Tibial nerve (tissue), 4 donors: ENCODE measurements at regions not wholly inside any gene's neighbourhood (a gene's known extent, or its start where the extent isn't known, plus 50 kb on each side); places are given as distances from the start of the nearest gene placed in this dataset.

Source experiments
- DNase-seq, 2 donors: peaks; one replicate each; pipeline ENCODE4 v3.0.0-alpha.2; 2019; ENCODE audit warnings: low spot score in 2 of 2
- H3K27ac ChIP-seq, 4 donors: fragments of 200-600 bp; sonication (generic) in 3 of 4; one replicate each; pipeline ENCODE4 v1.5.1; 2017 to 2019; ENCODE audit warnings: mild to moderate bottlenecking in 1 of 4
- H3K27me3 ChIP-seq, 2 donors: fragments of 200-600 bp; sonication (generic) in 1 of 2; one replicate each; pipeline versions ENCODE4 v1.5.1 to v1.6.0; 2017 to 2019
- H3K36me3 ChIP-seq, 3 donors: fragments of 200-600 bp; sonication (generic); one replicate each; pipeline ENCODE4 v1.5.1; 2018 to 2019
- H3K4me1 ChIP-seq, 4 donors: fragments of 200-600 bp; sonication (generic) in 3 of 4; one replicate each; pipeline ENCODE4 v1.5.1; 2017 to 2019
- H3K4me3 ChIP-seq, 4 donors: fragments of 200-600 bp; sonication (generic) in 3 of 4; one replicate each; pipeline ENCODE4 v1.5.1; 2017 to 2019; ENCODE audit warnings: mild to moderate bottlenecking in 1 of 4, moderate library complexity in 1 of 4
- H3K9me3 ChIP-seq, 4 donors: fragments of 200-600 bp; sonication (generic) in 3 of 4; one replicate each; pipeline ENCODE4 v1.5.1; 2017 to 2019
- CTCF ChIP-seq, 5 experiments: fragments of 200-600 bp in 3 of 5; fragments of 450-650 bp in 2 of 5; sonication (generic) in 3 of 5; IDR thresholded peaks; one replicate each; pipeline ENCODE4 v1.5.1; 2016 to 2019; ENCODE audit warnings: antibody characterized with exemption in 5 of 5, mild to moderate bottlenecking in 3 of 5, moderate library complexity in 2 of 5
- EP300 ChIP-seq, 2 donors: sonication (generic); formaldehyde crosslinking; IDR thresholded peaks; one replicate each; pipeline ENCODE4 v1.6.1; 2017; ENCODE audit warnings: antibody characterized with exemption in 2 of 2, mild to moderate bottlenecking in 1 of 2
- POLR2A ChIP-seq, 2 donors: fragments of 450-650 bp; IDR thresholded peaks; one replicate each; pipeline ENCODE4 v1.6.1; 2017; ENCODE audit warnings: antibody characterized with exemption in 2 of 2, mild to moderate bottlenecking in 2 of 2, moderate library complexity in 2 of 2
- WGBS, 2 donors: methylation state at CpG; one replicate each; pipeline ENCODE4 v1.1.5; 2018; 5-methylcytosine and 5-hydroxymethylcytosine counted together

GRCh38 chr13:93003531-93003930, 223.1 kb upstream of the GPC6 start:
- TF ChIP-seq EP300 (IDR thresholded peaks at IDR 0.05) = no peak
- no peak for TF ChIP-seq CTCF (IDR thresholded peaks at IDR 0.05)
- no peak for TF ChIP-seq POLR2A (IDR thresholded peaks at IDR 0.05)
- DNase-seq = no peak
- Histone ChIP-seq H3K4me3 (no peak overlapping the region), H3K36me3 (no peaks in the 10 kb centered on the region), H3K9me3 (peaks cover 0 to 23% (median 2%) of the 10 kb centered on the region in 4 donors), H3K4me1 (no peaks in the 10 kb centered on the region), H3K27me3 (no peaks in the 10 kb centered on the region), H3K27ac (no peak overlapping the region)
- 88 to 96% methylated on average over 3 of the region's 3 CpGs for WGBS, 2 donors

GRCh38 chr13:93004919-93005318, 221.7 kb upstream of the GPC6 start:
- H3K4me1 ChIP-seq = no peaks in the 10 kb centered on the region
- no peak for DNase-seq
- no peak overlapping the region for H3K4me3 ChIP-seq
- TF ChIP-seq EP300 (IDR thresholded peaks at IDR 0.05) = no peak
- no peaks in the 10 kb centered on the region for H3K36me3 ChIP-seq
- H3K27me3 ChIP-seq = no peaks in the 10 kb centered on the region
- peaks cover 0 to 35% (median 4%) of the 10 kb centered on the region in 4 donors for H3K9me3 ChIP-seq
- H3K27ac ChIP-seq = no peak overlapping the region

DNA sequence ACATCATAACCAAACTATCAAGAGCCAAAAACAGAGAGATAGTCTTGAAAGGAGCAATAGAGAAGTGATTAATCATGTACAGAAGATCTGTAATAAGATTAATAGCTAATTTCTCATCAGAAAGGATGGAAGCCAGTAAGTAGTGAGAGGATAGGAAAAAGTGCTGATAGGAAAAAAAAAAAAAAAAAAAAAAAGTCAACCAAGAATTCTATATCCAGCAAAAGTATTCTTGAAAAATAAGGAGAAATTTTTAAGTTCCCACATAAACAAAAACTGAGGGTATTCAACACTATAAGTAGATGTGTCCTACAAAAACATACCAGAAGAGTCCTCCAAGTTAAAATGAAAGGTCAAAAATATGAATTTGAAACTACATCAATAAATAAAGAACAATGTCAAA, 218.7 kb upstream of the GPC6 start:
- Histone ChIP-seq H3K9me3 (peaks cover 0 to 36% (median 4%) of the 10 kb centered on the region in 4 donors), H3K4me1 (no peaks in the 10 kb centered on the region), H3K27me3 (no peaks in the 10 kb centered on the region), H3K4me3 (no peak overlapping the region), H3K27ac (no peak overlapping the region), H3K36me3 (no peaks in the 10 kb centered on the region)
- DNase-seq = no peak
- TF ChIP-seq CTCF (IDR thresholded peaks at IDR 0.05) (no peak), POLR2A (IDR thresholded peaks at IDR 0.05) (no peak), EP300 (IDR thresholded peaks at IDR 0.05) (no peak)

GRCh38 chr13:93017493-93018112, 209.0 kb upstream of the GPC6 start:
- WGBS, 2 donors = 83 to 88% methylated on average over 1 of the region's 1 CpG
- no peaks in the 10 kb centered on the region for H3K36me3 ChIP-seq
- peaks cover 0 to 26% (median 9%) of the 10 kb centered on the region in 4 donors for H3K9me3 ChIP-seq
- no peak overlapping the region for H3K4me3 ChIP-seq
- no peak overlapping the region for H3K27ac ChIP-seq
- DNase-seq = no peak
- no peaks in the 10 kb centered on the region for H3K4me1 ChIP-seq
- H3K27me3 ChIP-seq = no peaks in the 10 kb centered on the region
- TF ChIP-seq EP300 (IDR thresholded peaks at IDR 0.05) = no peak
- TF ChIP-seq POLR2A (IDR thresholded peaks at IDR 0.05) = no peak
- no peak for TF ChIP-seq CTCF (IDR thresholded peaks at IDR 0.05)

GRCh38 chr13:93023929-93024328, 202.7 kb upstream of the GPC6 start:
- TF ChIP-seq CTCF (IDR thresholded peaks at IDR 0.05) (no peak), POLR2A (IDR thresholded peaks at IDR 0.05) (no peak), EP300 (IDR thresholded peaks at IDR 0.05) (no peak)
- no peak overlapping the region for H3K27ac ChIP-seq
- no peaks in the 10 kb centered on the region for H3K27me3 ChIP-seq
- H3K4me1 ChIP-seq = no peaks in the 10 kb centered on the region
- H3K9me3 ChIP-seq = peaks cover 0 to 5% (median 2%) of the 10 kb centered on the region in 4 donors
- 20 to 36% methylated on average over 1 of the region's 1 CpG for WGBS, 2 donors
- no peaks in the 10 kb centered on the region for H3K36me3 ChIP-seq
- DNase-seq = no peak
- H3K4me3 ChIP-seq = no peak overlapping the region

DNA sequence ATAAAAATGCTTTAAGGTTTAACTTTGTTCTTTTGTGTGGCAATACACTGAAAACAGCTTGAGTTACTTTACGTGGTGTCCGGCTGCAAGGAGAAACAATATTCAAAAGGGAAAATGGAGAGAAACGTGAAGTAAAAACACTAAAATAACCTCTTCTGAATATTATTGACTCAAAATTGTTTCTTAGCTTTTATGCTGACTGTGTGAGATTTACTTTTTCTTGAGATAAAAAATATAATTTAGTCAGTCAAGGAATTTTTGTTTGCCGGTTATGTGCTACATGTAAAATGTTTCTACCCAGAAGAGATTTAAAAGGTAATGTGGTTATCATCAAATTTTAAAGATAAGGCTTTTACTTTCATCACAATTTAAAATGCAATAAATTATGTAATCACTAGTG, 200.6 kb upstream of the GPC6 start:
- H3K27ac ChIP-seq = no peak overlapping the region
- TF ChIP-seq EP300 (IDR thresholded peaks at IDR 0.05) (no peak), CTCF (IDR thresholded peaks at IDR 0.05) (no peak), POLR2A (IDR thresholded peaks at IDR 0.05) (no peak)
- no peaks in the 10 kb centered on the region for H3K27me3 ChIP-seq
- no peaks in the 10 kb centered on the region for H3K36me3 ChIP-seq
- no peak overlapping the region for H3K4me3 ChIP-seq
- DNase-seq = no peak
- WGBS, 2 donors = 84 to 94% methylated on average over 4 of the region's 4 CpGs
- no peaks in the 10 kb centered on the region for H3K4me1 ChIP-seq
- peaks cover 0 to under 1% (median 0%) of the 10 kb centered on the region in 4 donors for H3K9me3 ChIP-seq
